SK-N-SH (cell line): ENCODE measurements at regions not wholly inside any gene's neighbourhood (a gene's known extent, or its start where the extent isn't known, plus 50 kb on each side); places are given as distances from the start of the nearest gene placed in this dataset.

Experiments used
- CTCF ChIA-PET: fragments of 300-600, 350-600 bp; formaldehyde crosslinking; extraction: SDS; loops from one replicate; lab custom pipeline; 2021; lab: Yijun Ruan, JAX
- POLR2A ChIA-PET: fragments of 350-600 bp; sonication (Branson Sonifier 250); formaldehyde crosslinking; extraction: SDS; loops from one replicate; lab custom pipeline; 2020; ENCODE audit warnings: antibody characterized with exemption, inconsistent platforms; lab: Yijun Ruan, JAX
- DNase-seq: peaks from one replicate; pipeline ENCODE4 v3.0.0; 2012
- H2AFZ ChIP-seq: fragments of 200-600 bp; sonication (generic); 2 replicates; pipeline ENCODE4 v1.8.1; 2016; ENCODE audit warnings: antibody characterized with exemption, mild to moderate bottlenecking, low read depth
- H3F3A ChIP-seq: fragments of 200-600 bp; sonication (generic); replicated peaks from 2 replicates; pipeline ENCODE3; 2016; ENCODE audit warnings: antibody characterized with exemption, mild to moderate bottlenecking; ENCODE audit not compliant: insufficient read depth
- H3K27ac ChIP-seq, 2 experiments: fragments of 200-500 bp in 1 of 2; fragments of 200-600 bp in 1 of 2; sonication (Bioruptor generic) in 1 of 2; sonication (generic), shearing (Covaris generic) in 1 of 2; 2 replicates each; pipeline versions ENCODE4 v1.5.1 to v1.6.1; 2014 to 2016; ENCODE audit warnings: low read depth in 2 of 2, inconsistent platforms in 1 of 2, low read length in 1 of 2, mild to moderate bottlenecking in 1 of 2, mixed read lengths in 1 of 2
- H3K27me3 ChIP-seq: fragments of 200-600 bp; sonication (generic), shearing (Covaris generic); 2 replicates; pipeline ENCODE4 v1.6.1; 2016; ENCODE audit warnings: mixed run types; ENCODE audit not compliant: insufficient read depth
- H3K36me3 ChIP-seq, 2 experiments: fragments of 200-500 bp in 1 of 2; fragments of 200-600 bp in 1 of 2; sonication (Bioruptor generic) in 1 of 2; sonication (generic) in 1 of 2; replicated peaks in 1 of 2; 2 replicates each; pipeline versions ENCODE3 to v1.5.1; 2014 to 2016; ENCODE audit warnings: low read length in 1 of 2, mild to moderate bottlenecking in 1 of 2; ENCODE audit not compliant: insufficient read depth in 2 of 2, control insufficient read depth in 1 of 2
- H3K4me1 ChIP-seq, 2 experiments: fragments of 200-500 bp in 1 of 2; fragments of 200-600 bp in 1 of 2; sonication (Bioruptor generic) in 1 of 2; sonication (generic), shearing (Covaris generic) in 1 of 2; 2 replicates each; pipeline versions ENCODE4 v1.5.1 to v1.6.1; 2014 to 2016; ENCODE audit warnings: low read depth in 1 of 2, low read length in 1 of 2, mixed run types in 1 of 2; ENCODE audit not compliant: insufficient read depth in 2 of 2, control insufficient read depth in 1 of 2
- H3K4me2 ChIP-seq: fragments of 200-600 bp; sonication (generic), shearing (Covaris generic); 2 replicates; pipeline ENCODE4 v1.6.1; 2017; ENCODE audit warnings: mixed run types
- H3K4me3 ChIP-seq, 2 experiments: fragments of 200-500 bp in 1 of 2; fragments of 200-600 bp in 1 of 2; sonication (Bioruptor generic) in 1 of 2; sonication (generic), shearing (Covaris generic) in 1 of 2; 2 replicates each; pipeline versions ENCODE4 v1.5.1 to v1.8.1; 2014 to 2016; ENCODE audit warnings: low read depth in 2 of 2, inconsistent platforms in 1 of 2, low read length in 1 of 2, mild to moderate bottlenecking in 1 of 2, mixed read lengths in 1 of 2, moderate library complexity in 1 of 2
- H3K79me2 ChIP-seq: fragments of 200-600 bp; sonication (generic); 2 replicates; pipeline ENCODE4 v1.8.1; 2017; ENCODE audit warnings: mild to moderate bottlenecking; ENCODE audit not compliant: insufficient read depth
- H3K9ac ChIP-seq: fragments of 200-600 bp; sonication (generic); 2 replicates; pipeline ENCODE4 v1.6.1; 2017; ENCODE audit warnings: mixed run types
- H3K9me2 ChIP-seq: fragments of 200-600 bp; sonication (generic); 2 replicates; pipeline ENCODE4 v1.6.1; 2017; ENCODE audit warnings: mixed run types
- H3K9me3 ChIP-seq: fragments of 200-600 bp; sonication (generic); 2 replicates; pipeline ENCODE4 v1.6.1; 2017; ENCODE audit warnings: mixed run types, mild to moderate bottlenecking, moderate library complexity
- H4K20me1 ChIP-seq: fragments of 200-600 bp; sonication (generic); 2 replicates; pipeline ENCODE4 v1.6.1; 2017; ENCODE audit warnings: mild to moderate bottlenecking, mixed run types; ENCODE audit not compliant: insufficient read depth
- EP300 ChIP-seq, 2 experiments: IDR thresholded peaks; 2 replicates each; pipeline versions ENCODE4 v1.4.0 to v1.6.1; 2012; ENCODE audit warnings: borderline replicate concordance in 1 of 2, low read depth in 1 of 2, low read length in 1 of 2
- EZH2phosphoT487 ChIP-seq: fragments of 200-600 bp; sonication (generic); IDR thresholded peaks from 2 replicates; pipeline ENCODE4 v1.6.1; 2017; ENCODE audit warnings: low read depth, mixed run types, mild to moderate bottlenecking, antibody characterized with exemption, moderate library complexity, borderline replicate concordance
- FOSL2 ChIP-seq: IDR thresholded peaks from 2 replicates; pipeline ENCODE4 v1.4.0; 2012; ENCODE audit warnings: low read depth, mild to moderate bottlenecking, moderate library complexity, borderline replicate concordance
- FOXJ3 ChIP-seq: sonication (generic); formaldehyde crosslinking; IDR thresholded peaks from 2 replicates; pipeline ENCODE4 v1.5.1; 2020; ENCODE audit warnings: mild to moderate bottlenecking, missing genetic modification reagents
- FOXM1 ChIP-seq: IDR thresholded peaks from 2 replicates; pipeline ENCODE4 v1.4.0; 2012; ENCODE audit warnings: low read depth, mild to moderate bottlenecking
- GABPA ChIP-seq: IDR thresholded peaks from 2 replicates; pipeline ENCODE4 v1.4.0; 2012; ENCODE audit warnings: low read depth, mild to moderate bottlenecking
- GATA2 ChIP-seq: sonication (generic); formaldehyde crosslinking; IDR thresholded peaks from 2 replicates; pipeline ENCODE4 v1.5.0; 2020; ENCODE audit warnings: mild to moderate bottlenecking, missing genetic modification reagents
- NFIC ChIP-seq: IDR thresholded peaks from 2 replicates; pipeline ENCODE4 v1.4.0; 2012; ENCODE audit warnings: borderline replicate concordance
- NRF1 ChIP-seq: IDR thresholded peaks from 2 replicates; pipeline ENCODE4 v1.6.1; 2012; ENCODE audit warnings: low read depth, mild to moderate bottlenecking, low read length
- RAD21 ChIP-seq: IDR thresholded peaks from 2 replicates; pipeline ENCODE4 v1.6.1; 2012; ENCODE audit warnings: mild to moderate bottlenecking, low read length
- RFX5 ChIP-seq: IDR thresholded peaks from 2 replicates; pipeline ENCODE4 v1.6.1; 2012; ENCODE audit warnings: mild to moderate bottlenecking, improper control_type of control experiment, low read length
- SMC3 ChIP-seq: IDR thresholded peaks from 2 replicates; pipeline ENCODE4 v1.6.1; 2012; ENCODE audit warnings: low read depth, low read length, improper control_type of control experiment
- TAF1 ChIP-seq: IDR thresholded peaks from 2 replicates; pipeline ENCODE4 v1.6.1; 2012; ENCODE audit warnings: low read depth, mild to moderate bottlenecking, low read length, moderate library complexity, borderline replicate concordance
- TEAD4 ChIP-seq: IDR thresholded peaks from 2 replicates; pipeline ENCODE4 v1.4.0; 2012; ENCODE audit warnings: mild to moderate bottlenecking, borderline replicate concordance; ENCODE audit not compliant: insufficient read depth
- YY1 ChIP-seq: IDR thresholded peaks from 2 replicates; pipeline ENCODE4 v1.4.0; 2012; ENCODE audit warnings: low read depth, mild to moderate bottlenecking
- WGBS: methylation state at CpG from one replicate; pipeline ENCODE4 v1.1.6; 2017; ENCODE audit warnings: low lambda C conversion rate; 5-methylcytosine and 5-hydroxymethylcytosine counted together
- TF ChIP-seq, protein P1 (sequence below): IDR thresholded peaks from 2 replicates; pipeline ENCODE4; 2012
- TF ChIP-seq, protein P2 (sequence below): fragments of 150-350 bp; IDR thresholded peaks from 2 replicates; pipeline ENCODE4 v1.6.1; 2016; ENCODE audit warnings: mild to moderate bottlenecking, low read depth, low read length
- TF ChIP-seq, protein P3 (sequence below): fragments of 150-350 bp; IDR thresholded peaks from 2 replicates; pipeline ENCODE4 v1.6.1; 2017; ENCODE audit warnings: antibody characterized with exemption, low read length, low read depth, borderline replicate concordance
- TF ChIP-seq, protein P4 (sequence below): IDR thresholded peaks from 2 replicates; pipeline ENCODE4 v1.4.0; 2012; ENCODE audit warnings: low read depth

DNA sequence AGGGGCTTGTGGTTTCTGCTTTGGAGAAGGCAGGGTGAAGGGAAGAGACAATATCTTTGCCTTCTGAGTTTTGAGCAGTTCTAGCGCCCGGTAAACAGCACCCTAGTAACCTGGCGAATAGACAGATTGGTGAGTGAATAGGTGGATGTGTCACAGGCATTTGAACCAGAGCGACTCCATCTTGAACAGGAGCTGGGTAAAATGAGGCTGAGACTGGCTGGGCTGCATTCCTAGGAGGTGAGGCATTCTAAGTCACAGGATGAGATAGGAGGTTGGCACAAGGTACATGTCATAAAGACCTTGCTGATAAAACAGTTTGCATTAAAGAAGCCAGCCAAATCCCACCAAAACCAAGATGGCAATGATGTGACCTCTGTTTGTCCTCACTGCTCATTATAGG, 643.6 kb upstream of the TMEM132C start:
- POLR2A ChIA-PET, result no interaction called here
- WGBS, result 32% methylated on average over 4 of the region's 4 CpGs
- TF ChIP-seq GABPA (no peak), FOXM1 (no peak), FOSL2 (no peak), EZH2phosphoT487 (no peak), SMC3 (no peak), NRF1 (no peak), RFX5 (no peak), TEAD4 (no peak), GATA2 (no peak)
- TF ChIP-seq, protein P1, sequence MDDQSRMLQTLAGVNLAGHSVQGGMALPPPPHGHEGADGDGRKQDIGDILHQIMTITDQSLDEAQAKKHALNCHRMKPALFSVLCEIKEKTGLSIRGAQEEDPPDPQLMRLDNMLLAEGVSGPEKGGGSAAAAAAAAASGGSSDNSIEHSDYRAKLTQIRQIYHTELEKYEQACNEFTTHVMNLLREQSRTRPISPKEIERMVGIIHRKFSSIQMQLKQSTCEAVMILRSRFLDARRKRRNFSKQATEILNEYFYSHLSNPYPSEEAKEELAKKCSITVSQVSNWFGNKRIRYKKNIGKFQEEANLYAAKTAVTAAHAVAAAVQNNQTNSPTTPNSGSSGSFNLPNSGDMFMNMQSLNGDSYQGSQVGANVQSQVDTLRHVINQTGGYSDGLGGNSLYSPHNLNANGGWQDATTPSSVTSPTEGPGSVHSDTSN, result no peak
- TF ChIP-seq, protein P2, sequence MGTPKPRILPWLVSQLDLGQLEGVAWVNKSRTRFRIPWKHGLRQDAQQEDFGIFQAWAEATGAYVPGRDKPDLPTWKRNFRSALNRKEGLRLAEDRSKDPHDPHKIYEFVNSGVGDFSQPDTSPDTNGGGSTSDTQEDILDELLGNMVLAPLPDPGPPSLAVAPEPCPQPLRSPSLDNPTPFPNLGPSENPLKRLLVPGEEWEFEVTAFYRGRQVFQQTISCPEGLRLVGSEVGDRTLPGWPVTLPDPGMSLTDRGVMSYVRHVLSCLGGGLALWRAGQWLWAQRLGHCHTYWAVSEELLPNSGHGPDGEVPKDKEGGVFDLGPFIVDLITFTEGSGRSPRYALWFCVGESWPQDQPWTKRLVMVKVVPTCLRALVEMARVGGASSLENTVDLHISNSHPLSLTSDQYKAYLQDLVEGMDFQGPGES, result no peak
- TF ChIP-seq, protein P3, sequence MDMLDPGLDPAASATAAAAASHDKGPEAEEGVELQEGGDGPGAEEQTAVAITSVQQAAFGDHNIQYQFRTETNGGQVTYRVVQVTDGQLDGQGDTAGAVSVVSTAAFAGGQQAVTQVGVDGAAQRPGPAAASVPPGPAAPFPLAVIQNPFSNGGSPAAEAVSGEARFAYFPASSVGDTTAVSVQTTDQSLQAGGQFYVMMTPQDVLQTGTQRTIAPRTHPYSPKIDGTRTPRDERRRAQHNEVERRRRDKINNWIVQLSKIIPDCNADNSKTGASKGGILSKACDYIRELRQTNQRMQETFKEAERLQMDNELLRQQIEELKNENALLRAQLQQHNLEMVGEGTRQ, result no peak
- H2AFZ ChIP-seq, result no peak overlapping the region
- no peak overlapping the region for H3K27ac ChIP-seq
- no peaks in the 10 kb centered on the region for H3K36me3 ChIP-seq
- no peaks in the 10 kb centered on the region for H3K79me2 ChIP-seq
- no peaks in the 10 kb centered on the region for H3K9me3 ChIP-seq
- no peak overlapping the region for H3K9ac ChIP-seq
- no peaks in the 10 kb centered on the region for H3K4me1 ChIP-seq
- H3K4me3 ChIP-seq, result no peak overlapping the region
- no peaks in the 10 kb centered on the region for H4K20me1 ChIP-seq
- H3K4me2 ChIP-seq, result no peak overlapping the region
- no peaks in the 10 kb centered on the region for H3K27me3 ChIP-seq
- CTCF ChIA-PET, result no interaction called here
- no peak for DNase-seq
- H3F3A ChIP-seq, result no peaks in the 10 kb centered on the region
- no peaks in the 10 kb centered on the region for H3K9me2 ChIP-seq

DNA sequence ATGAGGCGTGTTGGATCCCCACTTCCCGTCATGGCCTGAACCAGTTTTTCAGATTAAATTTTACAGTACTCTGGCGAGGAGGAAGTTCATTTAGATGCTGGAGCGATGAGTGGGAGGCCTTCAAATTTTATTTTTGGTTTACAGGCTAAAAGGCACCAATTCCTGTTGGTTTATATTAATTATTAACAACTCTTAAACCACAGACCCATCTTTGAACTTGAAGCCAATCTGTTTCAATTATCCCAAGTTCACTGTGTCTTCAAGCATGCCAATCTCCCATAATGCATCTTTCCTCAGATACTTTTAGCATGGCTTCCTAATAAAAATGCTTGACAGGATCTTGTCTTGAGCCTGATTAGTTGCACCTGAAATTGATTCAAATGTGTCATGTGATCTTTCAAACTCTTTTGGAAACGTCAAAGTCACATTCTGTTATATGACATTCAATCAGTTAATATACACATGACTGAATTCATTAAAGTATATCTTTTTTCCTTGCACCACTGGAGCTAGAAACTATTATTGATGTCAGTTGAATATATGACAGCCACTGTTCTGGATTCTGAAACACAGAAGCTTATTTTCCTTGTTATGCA, 641.7 kb upstream of the TMEM132C start:
- Histone ChIP-seq H3F3A (no peaks in the 10 kb centered on the region), H4K20me1 (no peaks in the 10 kb centered on the region), H3K9ac (no peak overlapping the region), H3K79me2 (no peaks in the 10 kb centered on the region), H3K27me3 (no peaks in the 10 kb centered on the region), H2AFZ (no peak overlapping the region), H3K4me3 (no peak overlapping the region), H3K4me2 (no peak overlapping the region)
- 14% methylated on average over 5 of the region's 5 CpGs for WGBS
- POLR2A ChIA-PET, result no interaction called here
- DNase-seq, result no peak
- TF ChIP-seq NFIC (no peak), TAF1 (no peak), FOSL2 (no peak), RAD21 (no peak), NRF1 (no peak), FOXM1 (no peak), EP300 (IDR thresholded peaks at IDR 0.05; ENCODE audit: borderline replicate concordance in 1 of 2, low read depth in 1 of 2, low read length in 1 of 2) (no peak), FOXJ3 (no peak), YY1 (no peak)
- TF ChIP-seq, protein P4, sequence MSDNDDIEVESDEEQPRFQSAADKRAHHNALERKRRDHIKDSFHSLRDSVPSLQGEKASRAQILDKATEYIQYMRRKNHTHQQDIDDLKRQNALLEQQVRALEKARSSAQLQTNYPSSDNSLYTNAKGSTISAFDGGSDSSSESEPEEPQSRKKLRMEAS, result no peak
- TF ChIP-seq, protein P3, result no peak
- TF ChIP-seq, all 33 proteins: peak for 0
- Histone ChIP-seq H3K9me3 (no peaks in the 10 kb centered on the region), H3K4me1 (no peaks in the 10 kb centered on the region), H3K36me3 (no peaks in the 10 kb centered on the region), H3K9me2 (no peaks in the 10 kb centered on the region), H3K27ac (no peak overlapping the region)
- CTCF ChIA-PET, result no interaction called here
